Inflammatory macrophage (primary cell): ENCODE measurements at regions not wholly inside any gene's neighbourhood (a gene's known extent, or its start where the extent isn't known, plus 50 kb on each side); places are given as distances from the start of the nearest gene placed in this dataset.

ENCODE experiments used
- DNase-seq, 2 donors: peaks; one replicate each; pipeline ENCODE4 v3.0.0-alpha.2; 2020 to 2022

- DNase-seq: no peak
Observed at GRCh38 chr3:64352639-64352992, 127.3 kb upstream of the PRICKLE2 start.

GRCh38 chr3:64351713-64352638, 126.7 kb upstream of the PRICKLE2 start:
- DNase-seq: no peak

- no peak for DNase-seq
Observed at GRCh38 chr3:64349551-64349950, 124.3 kb upstream of the PRICKLE2 start.

DNA sequence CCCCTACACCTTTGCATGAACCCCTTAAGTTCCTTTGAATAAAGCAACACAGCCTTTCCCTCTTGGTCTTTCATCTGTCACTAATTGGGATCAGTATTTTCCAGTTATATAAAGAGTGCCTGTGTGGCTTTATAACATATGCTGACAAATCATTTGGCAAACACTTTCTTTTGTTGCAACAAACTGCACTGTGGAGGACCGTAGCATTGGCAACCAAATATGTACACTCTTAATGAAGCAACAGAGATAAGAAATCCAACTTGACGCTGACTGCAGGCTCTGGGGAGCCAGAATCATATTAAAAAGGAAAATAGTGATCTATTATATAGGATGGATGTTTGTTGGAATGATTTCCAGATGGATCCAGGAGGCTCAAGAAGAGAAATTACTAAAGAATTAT, 120.1 kb upstream of the PRICKLE2 start:
- no peak for DNase-seq

- no peak for DNase-seq
Observed at GRCh38 chr3:64344721-64345207, 119.5 kb upstream of the PRICKLE2 start.

- no peak for DNase-seq
Observed at GRCh38 chr3:64343689-64344430, 118.6 kb upstream of the PRICKLE2 start.

DNA sequence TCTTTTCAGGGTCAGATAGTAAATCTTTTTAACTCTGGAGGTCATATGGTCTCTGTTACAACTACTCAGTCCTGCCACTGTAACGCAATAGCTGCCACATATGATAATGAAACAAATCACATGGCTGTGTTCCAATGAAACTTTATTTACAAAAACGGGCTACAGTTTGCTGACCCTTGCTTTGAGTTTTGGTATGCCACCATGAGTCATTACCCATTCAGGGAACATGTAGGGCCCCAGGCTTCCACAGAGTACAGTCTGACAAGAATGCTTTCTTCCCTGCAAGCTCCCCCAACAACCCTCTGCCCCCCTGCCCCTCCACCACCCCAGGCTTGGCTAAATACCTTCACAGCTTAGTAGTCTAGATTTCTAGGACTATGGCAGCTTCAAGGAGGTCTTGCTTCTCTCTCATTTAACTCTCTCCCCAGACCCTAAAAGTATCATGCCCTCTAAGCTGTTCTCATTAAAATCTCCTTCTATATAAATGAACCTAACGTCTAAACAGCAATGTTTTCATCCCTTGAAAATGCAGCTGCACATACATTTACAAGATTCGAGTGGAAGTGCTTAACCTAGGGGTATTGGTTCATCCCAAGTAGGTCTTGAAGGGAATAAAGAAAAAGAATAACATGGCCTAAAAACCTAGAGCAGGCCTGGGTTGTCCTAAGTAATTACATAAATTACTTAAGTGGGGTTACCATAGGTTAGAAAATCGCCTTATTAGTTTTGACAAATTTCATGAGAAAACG, 117.8 kb upstream of the PRICKLE2 start:
- DNase-seq: no peak

DNA sequence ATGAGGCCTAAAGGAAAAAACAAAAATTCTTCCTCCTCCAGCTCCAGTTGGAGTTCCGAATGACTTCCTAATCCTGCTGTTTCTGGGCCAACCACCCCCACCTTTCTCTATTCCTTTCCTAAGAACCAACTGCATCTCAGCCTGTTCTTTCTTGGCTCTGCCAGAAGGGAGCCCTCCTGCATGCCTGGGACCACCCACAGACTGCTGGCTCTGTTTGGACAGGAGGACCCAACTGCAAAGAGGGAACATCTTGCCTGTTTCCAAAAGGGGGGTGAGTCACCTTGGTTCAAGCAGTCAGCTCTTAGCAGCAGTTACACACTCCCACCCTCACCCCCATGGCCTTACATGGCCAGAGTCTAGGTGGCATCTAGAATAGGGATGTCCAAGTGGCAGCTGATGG, 116.0 kb upstream of the PRICKLE2 start:
- no peak for DNase-seq

GRCh38 chr3:64340641-64341101, 115.4 kb upstream of the PRICKLE2 start:
- DNase-seq: no peak

DNA sequence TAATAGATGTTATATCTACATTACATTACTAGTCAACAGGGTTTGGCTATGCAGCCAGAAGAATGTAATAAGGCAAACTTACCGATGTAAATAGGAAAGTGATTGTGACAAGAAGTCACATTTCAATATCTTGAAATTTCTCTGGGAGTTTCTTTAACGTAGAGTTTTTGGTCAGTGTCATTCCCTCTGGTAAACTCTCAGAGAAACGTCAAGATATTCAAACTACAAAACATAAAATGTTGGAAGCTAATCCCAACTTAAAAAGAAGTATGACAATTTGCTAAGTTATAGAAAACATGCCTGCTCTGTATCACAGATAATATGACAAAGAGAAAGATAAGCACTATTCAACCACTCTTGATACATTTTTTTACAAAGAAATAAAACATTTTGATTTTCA, 111.2 kb upstream of the PRICKLE2 start:
- no peak for DNase-seq

DNA sequence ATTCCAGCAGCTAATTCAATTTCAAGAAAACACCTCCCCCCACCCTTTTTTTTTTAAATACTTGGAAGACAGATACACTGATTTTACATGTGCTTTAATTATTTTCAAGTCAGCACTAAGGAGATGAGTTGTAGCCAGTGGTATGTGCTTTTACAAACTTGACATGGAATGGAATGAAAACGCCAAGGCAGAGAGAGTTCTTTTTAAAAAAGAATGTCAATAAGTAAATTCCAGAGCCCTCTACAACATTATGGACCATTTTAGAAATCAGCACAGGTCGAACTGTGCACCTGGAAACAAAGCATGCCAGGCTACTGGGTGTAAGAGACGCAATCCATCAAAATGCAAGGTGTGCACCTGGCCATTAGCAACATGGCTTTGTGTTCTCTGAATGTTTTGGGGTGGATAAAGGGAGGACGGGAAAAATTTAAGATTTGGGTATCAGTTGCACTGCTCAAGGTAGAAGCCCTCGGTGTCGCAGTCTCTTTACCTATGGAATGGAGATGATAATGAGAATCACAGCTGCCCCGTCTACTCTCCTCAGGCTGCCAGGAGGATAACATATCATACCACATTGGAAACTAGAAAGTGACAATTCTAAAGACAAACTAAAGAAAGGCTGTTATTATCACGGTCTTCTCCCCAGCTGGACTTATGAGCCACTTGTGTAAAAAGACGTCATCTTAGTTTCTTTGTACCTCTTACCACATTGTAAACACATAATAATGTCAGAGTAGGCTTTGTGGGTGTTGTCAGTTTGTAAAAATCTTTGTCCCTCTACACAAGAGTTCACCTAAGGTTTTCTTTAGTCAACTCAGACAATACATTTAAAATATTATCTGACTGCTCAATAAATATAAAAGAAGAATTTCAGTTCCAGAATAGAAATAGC, 107.4 kb upstream of the PRICKLE2 start:
- DNase-seq: no peak

DNA sequence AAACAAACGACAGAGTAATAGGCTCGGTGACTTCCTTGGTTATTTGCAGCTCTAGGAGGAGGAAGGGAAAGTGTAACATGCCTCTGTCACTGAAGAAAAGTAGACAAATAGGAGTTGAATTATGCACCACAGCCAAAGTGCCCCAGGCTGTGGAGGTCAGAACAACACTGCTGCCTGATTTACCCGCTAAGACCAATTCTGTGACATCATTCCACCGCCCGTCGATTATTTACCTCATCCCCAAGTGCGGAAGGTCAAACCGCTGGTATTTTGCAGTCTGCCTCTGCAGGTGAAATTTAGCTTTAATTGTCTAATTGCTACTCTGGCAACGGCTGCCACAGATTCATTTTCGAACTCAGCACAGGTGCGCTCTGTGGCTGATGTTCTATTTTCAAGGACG, 106.3 kb upstream of the PRICKLE2 start:
- DNase-seq: no peak

GRCh38 chr3:64329037-64329436, 103.8 kb upstream of the PRICKLE2 start:
- DNase-seq: no peak

DNA sequence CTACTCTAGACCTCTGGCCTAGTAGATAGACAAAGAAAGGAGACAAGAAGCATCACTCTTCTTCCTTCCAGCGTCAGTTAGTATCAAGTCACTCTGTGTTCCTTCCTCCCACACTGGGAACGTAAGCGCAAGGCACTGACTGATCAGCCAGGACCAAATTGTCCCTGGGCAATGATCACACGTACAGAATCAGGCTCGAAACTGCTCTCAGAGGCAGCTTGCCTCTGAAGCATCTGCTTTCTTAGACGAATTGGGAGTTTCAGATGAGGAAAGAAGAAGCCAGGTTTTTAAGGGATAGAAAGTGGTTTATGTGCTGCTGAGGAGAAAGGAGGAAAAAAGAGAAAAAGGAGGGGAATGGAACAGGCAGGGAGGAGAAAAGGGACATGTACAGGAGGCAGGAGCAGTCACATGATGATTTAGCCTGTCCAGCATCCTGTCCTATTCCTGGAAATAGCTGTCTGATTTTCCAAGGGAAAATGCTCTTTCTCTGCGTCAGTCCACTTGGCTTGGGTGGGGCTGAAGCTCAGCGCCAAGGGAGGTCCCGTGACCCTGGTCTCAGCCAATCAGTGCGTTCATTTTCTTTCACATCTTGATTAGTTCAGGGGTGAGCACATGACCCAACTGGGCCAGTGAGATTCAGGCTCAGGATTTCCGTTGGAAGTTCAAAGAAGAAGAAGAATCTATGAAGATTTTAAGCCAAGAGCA, 102.0 kb upstream of the PRICKLE2 start:
- no peak for DNase-seq

DNA sequence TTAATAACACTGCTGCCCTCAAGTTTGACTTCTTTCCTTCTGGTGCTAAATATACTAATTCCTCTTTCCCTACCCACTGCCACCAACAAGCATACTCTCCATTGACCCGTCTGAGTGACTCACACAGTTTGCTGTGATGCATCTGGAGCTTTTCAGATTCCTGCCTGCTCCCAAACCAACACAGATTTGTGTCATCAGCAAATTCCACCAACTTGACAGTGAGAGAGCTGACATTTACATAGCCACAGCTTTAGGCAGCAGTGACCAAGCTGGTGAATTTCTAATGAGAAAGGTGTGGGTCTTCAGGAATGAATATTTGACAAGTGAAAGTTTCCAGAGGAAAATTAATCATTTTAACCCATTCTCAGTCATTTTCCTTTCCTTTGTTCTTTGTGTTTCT, 96.5 kb upstream of the PRICKLE2 start:
- DNase-seq: no peak

DNA sequence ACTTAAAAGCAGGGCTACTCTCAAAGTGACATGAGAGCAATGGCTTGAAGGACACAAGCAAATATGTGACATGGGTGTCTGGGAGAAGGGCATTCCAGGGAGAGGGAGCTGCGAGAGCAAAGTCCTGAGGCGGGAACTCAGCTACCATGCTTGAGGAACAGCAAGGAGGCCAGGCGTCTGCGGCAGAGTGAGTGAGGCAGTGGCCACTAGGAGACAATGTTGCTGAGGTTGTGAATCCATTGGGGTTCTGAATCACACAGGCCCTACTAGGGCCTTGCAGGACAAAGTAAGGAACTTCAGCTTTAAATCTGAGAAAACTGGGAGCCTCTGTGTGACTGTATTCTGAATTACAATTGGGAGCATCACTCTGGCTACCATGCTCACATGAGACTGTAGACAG, 94.1 kb upstream of the PRICKLE2 start:
- no peak for DNase-seq

- no peak for DNase-seq
Observed at GRCh38 chr3:64318668-64319271, 93.5 kb upstream of the PRICKLE2 start.

DNA sequence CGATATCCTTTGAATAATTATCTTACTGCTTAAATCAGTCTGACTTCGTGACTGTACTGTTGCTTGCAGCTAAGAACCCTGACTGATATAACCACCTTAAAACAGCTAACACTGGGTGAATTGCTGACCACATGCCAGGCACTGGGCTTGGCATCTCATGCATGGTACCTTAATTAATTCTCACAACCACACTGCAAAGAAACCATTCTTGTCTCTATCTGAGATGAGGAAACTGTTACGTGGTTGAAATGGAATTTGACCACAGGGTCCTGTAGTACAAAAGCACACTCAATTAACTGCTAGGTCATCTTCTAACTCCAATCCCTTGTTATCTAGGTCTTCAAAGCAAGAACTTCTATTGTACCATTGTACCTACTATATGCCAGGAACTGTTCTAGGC, 92.7 kb upstream of the PRICKLE2 start:
- no peak for DNase-seq

GRCh38 chr3:64316971-64317370, 91.7 kb upstream of the PRICKLE2 start:
- DNase-seq: no peak

- no peak for DNase-seq
Observed at GRCh38 chr3:64311424-64312061, 86.3 kb upstream of the PRICKLE2 start.
